Loucy (cell line): ENCODE measurements at regions not wholly inside any gene's neighbourhood (a gene's known extent, or its start where the extent isn't known, plus 50 kb on each side); places are given as distances from the start of the nearest gene placed in this dataset.

Experiments
- H2AFZ ChIP-seq: fragments of 200-600 bp; sonication (generic); 2 replicates; pipeline ENCODE4 v1.6.0; 2016; ENCODE audit warnings: antibody characterized with exemption, mild to moderate bottlenecking, low read length, moderate library complexity
- H3F3A ChIP-seq: fragments of 200-600 bp; 2 replicates; pipeline ENCODE4 v1.6.0; 2016; ENCODE audit warnings: antibody characterized with exemption, low read depth, mild to moderate bottlenecking
- H3K27me3 ChIP-seq: fragments of 200-600 bp; sonication (generic); 2 replicates; pipeline ENCODE4 v1.6.1; 2014; ENCODE audit warnings: low read length, mild to moderate bottlenecking; ENCODE audit not compliant: insufficient read depth, poor library complexity, severe bottlenecking
- H3K36me3 ChIP-seq: fragments of 200-600 bp; sonication (generic); 2 replicates; pipeline ENCODE4 v1.6.1; 2016; ENCODE audit warnings: low read length; ENCODE audit not compliant: insufficient read depth
- H3K4me1 ChIP-seq: fragments of 200-600 bp; sonication (generic); 2 replicates; pipeline ENCODE4 v1.5.1; 2014; ENCODE audit warnings: low read length, mild to moderate bottlenecking; ENCODE audit not compliant: insufficient read depth, poor library complexity, severe bottlenecking
- H3K4me2 ChIP-seq: fragments of 200-600 bp; sonication (generic); 2 replicates; pipeline ENCODE4 v1.6.0; 2014; ENCODE audit warnings: antibody characterized with exemption, low read length, low read depth, mild to moderate bottlenecking; ENCODE audit not compliant: poor library complexity, severe bottlenecking
- H3K4me3 ChIP-seq: fragments of 200-600 bp; sonication (generic); 2 replicates; pipeline ENCODE4 v1.5.1; 2014; ENCODE audit warnings: low read length, mild to moderate bottlenecking, mixed read lengths; ENCODE audit not compliant: poor library complexity, severe bottlenecking
- H3K79me2 ChIP-seq: fragments of 200-600 bp; sonication (generic); 2 replicates; pipeline ENCODE4 v1.6.1; 2014; ENCODE audit warnings: low read length; ENCODE audit not compliant: insufficient read depth
- H3K9ac ChIP-seq: fragments of 200-600 bp; sonication (generic); 2 replicates; pipeline ENCODE4 v1.6.0; 2014; ENCODE audit warnings: mild to moderate bottlenecking, low read depth, low read length, moderate library complexity; ENCODE audit not compliant: poor library complexity, severe bottlenecking
- H3K9me2 ChIP-seq: fragments of 200-600 bp; sonication (generic); replicated peaks from 2 replicates; pipeline ENCODE4 v1.6.1; 2016; ENCODE audit warnings: low read depth, low read length, mixed read lengths
- H3K9me3 ChIP-seq: fragments of 200-600 bp; sonication (generic); 2 replicates; pipeline ENCODE4 v1.6.1; 2014; ENCODE audit warnings: mild to moderate bottlenecking, antibody characterized with exemption, low read length, low read depth; ENCODE audit not compliant: insufficient read depth
- H4K20me1 ChIP-seq: fragments of 200-600 bp; sonication (generic); 2 replicates; pipeline ENCODE4 v1.6.0; 2014; ENCODE audit warnings: antibody characterized with exemption, low read length, mild to moderate bottlenecking; ENCODE audit not compliant: insufficient read depth, poor library complexity, severe bottlenecking
- CTCF ChIP-seq: fragments of 200-600 bp; sonication (generic); conservative IDR thresholded peaks from 2 replicates; pipeline ENCODE4 v1.5.1; 2014; ENCODE audit warnings: mild to moderate bottlenecking, antibody characterized with exemption, low read length
- EZH2phosphoT487 ChIP-seq: fragments of 200-600 bp; IDR thresholded peaks from 2 replicates; pipeline ENCODE4 v1.6.1; 2018; ENCODE audit warnings: antibody characterized with exemption, mild to moderate bottlenecking, moderate library complexity, borderline replicate concordance

GRCh38 chr3:159850481-159850880 is 138.2 kb upstream of the IL12A start:
- Histone ChIP-seq H3K9ac (no peak overlapping the region), H3F3A (no peaks in the 10 kb centered on the region), H3K4me3 (no peak overlapping the region), H3K79me2 (no peaks in the 10 kb centered on the region), H3K4me1 (no peaks in the 10 kb centered on the region), H3K9me3 (no peaks in the 10 kb centered on the region), H2AFZ (no peak overlapping the region), H3K9me2 (no peaks in the 10 kb centered on the region), H3K36me3 (no peaks in the 10 kb centered on the region), H4K20me1 (no peaks in the 10 kb centered on the region), H3K4me2 (no peak overlapping the region), H3K27me3 (no peaks in the 10 kb centered on the region)
- no peak for TF ChIP-seq EZH2phosphoT487
- no peak for TF ChIP-seq CTCF

GRCh38 chr3:159852266-159852665 is 136.4 kb upstream of the IL12A start:
- no peaks in the 10 kb centered on the region for H3K9me2 ChIP-seq
- no peaks in the 10 kb centered on the region for H3K27me3 ChIP-seq
- H3K9ac ChIP-seq, result no peak overlapping the region
- no peaks in the 10 kb centered on the region for H3K79me2 ChIP-seq
- no peaks in the 10 kb centered on the region for H3K4me1 ChIP-seq
- H4K20me1 ChIP-seq, result no peaks in the 10 kb centered on the region
- TF ChIP-seq EZH2phosphoT487 (no peak), CTCF (no peak)
- H3K4me2 ChIP-seq, result no peak overlapping the region
- H3K4me3 ChIP-seq, result no peak overlapping the region
- H2AFZ ChIP-seq, result no peak overlapping the region
- no peaks in the 10 kb centered on the region for H3F3A ChIP-seq
- H3K36me3 ChIP-seq, result no peaks in the 10 kb centered on the region
- no peaks in the 10 kb centered on the region for H3K9me3 ChIP-seq

- Histone ChIP-seq H3K79me2 (no peaks in the 10 kb centered on the region), H2AFZ (no peak overlapping the region), H3K9me2 (no peaks in the 10 kb centered on the region), H3K27me3 (no peaks in the 10 kb centered on the region), H3K9ac (no peak overlapping the region), H4K20me1 (no peaks in the 10 kb centered on the region), H3K9me3 (no peaks in the 10 kb centered on the region), H3K4me1 (no peaks in the 10 kb centered on the region), H3K4me2 (no peak overlapping the region), H3K4me3 (no peak overlapping the region), H3K36me3 (no peaks in the 10 kb centered on the region), H3F3A (no peaks in the 10 kb centered on the region)
- TF ChIP-seq EZH2phosphoT487 (no peak), CTCF (no peak)
Observed at GRCh38 chr3:159852821-159853505, 135.7 kb upstream of the IL12A start.
